Memory B cell (primary cell): ENCODE measurements at regions not wholly inside any gene's neighbourhood (a gene's known extent, or its start where the extent isn't known, plus 50 kb on each side); places are given as distances from the start of the nearest gene placed in this dataset.
"Not testable (repeated sequence)": the region's sequence is repeated elsewhere in the genome, so short reads cannot be mapped to it uniquely, and the experiment has no call there.

Experiments
- ATAC-seq: fragments of 150-1000 bp; cut with Tn5 transposase; 2 replicates; pipeline ENCODE4 v1.10.0; 2021; ENCODE audit warnings: low read depth, mild to moderate bottlenecking, moderate library complexity
- DNase-seq, 2 donors: peaks; one replicate each; pipeline ENCODE4 v3.0.0; 2022; ENCODE audit warnings: low spot score in 2 of 2
- H3K27ac Mint-ChIP-seq: one replicate; pipeline ENCODE4 v1.8.0; 2022; ENCODE audit warnings: mild to moderate bottlenecking, moderate library complexity, mixed read lengths
- H3K27me3 Mint-ChIP-seq: one replicate; pipeline ENCODE4 v1.8.0; 2022; ENCODE audit warnings: mixed read lengths
- H3K36me3 Mint-ChIP-seq: one replicate; pipeline ENCODE4 v1.8.0; 2022; ENCODE audit warnings: mild to moderate bottlenecking, mixed read lengths
- H3K4me1 Mint-ChIP-seq: one replicate; pipeline ENCODE4 v1.8.0; 2022; ENCODE audit warnings: mixed read lengths
- H3K4me3 Mint-ChIP-seq: one replicate; pipeline ENCODE4 v1.8.0; 2022; ENCODE audit warnings: mild to moderate bottlenecking, moderate library complexity, mixed read lengths
- H3K9me3 Mint-ChIP-seq: one replicate; pipeline ENCODE4 v1.8.0; 2022; ENCODE audit warnings: mixed read lengths

DNA sequence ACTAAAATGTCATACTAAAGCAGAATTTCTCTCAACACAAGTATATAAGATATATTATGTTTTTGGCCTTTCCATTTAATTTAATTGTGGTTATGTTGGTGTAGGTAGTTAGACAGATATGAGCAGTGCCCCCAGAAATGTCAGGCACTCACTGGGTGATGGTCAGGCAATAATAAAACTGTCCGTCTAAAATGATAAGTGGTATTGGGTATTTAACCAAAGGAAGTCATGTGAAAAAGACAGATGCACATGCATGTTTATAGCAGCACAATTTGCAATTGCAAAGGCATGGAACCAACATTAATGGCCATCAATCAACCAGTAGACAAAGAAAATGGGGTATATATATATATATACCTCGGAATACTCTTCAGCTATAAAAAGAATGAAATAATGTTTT is 936.6 kb upstream of the SLC39A10 start:
- H3K4me1 Mint-ChIP-seq = no peaks in the 10 kb centered on the region
- DNase-seq (no peak), ATAC-seq (no peak)
- peaks cover 1% of the 10 kb centered on the region for H3K9me3 Mint-ChIP-seq
- no peaks in the 10 kb centered on the region for H3K27me3 Mint-ChIP-seq
- H3K36me3 Mint-ChIP-seq = no peaks in the 10 kb centered on the region
- no peak overlapping the region for H3K4me3 Mint-ChIP-seq
- H3K27ac Mint-ChIP-seq = no peak overlapping the region

DNA sequence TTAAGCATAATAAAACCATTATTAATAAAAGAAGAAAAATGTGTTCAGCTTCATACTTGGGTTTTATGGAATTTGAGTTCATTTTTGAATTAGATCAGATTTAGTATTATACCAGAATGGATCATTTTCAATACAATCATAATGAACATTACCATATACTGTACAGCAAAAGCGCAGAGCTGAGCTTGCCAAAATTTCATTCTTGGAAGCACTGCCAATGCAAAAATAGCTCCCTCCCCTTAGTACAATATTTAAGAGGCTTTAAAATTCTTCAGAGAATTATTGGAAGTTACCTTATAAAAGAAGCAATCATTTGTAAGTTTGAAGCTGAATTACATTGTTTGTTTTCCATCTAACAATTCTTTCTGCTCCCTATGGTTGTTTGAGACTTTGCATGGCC is 938.1 kb upstream of the SLC39A10 start:
- no peak for ATAC-seq
- Mint-ChIP-seq H3K36me3 (no peaks in the 10 kb centered on the region), H3K9me3 (peaks cover 1% of the 10 kb centered on the region)

DNA sequence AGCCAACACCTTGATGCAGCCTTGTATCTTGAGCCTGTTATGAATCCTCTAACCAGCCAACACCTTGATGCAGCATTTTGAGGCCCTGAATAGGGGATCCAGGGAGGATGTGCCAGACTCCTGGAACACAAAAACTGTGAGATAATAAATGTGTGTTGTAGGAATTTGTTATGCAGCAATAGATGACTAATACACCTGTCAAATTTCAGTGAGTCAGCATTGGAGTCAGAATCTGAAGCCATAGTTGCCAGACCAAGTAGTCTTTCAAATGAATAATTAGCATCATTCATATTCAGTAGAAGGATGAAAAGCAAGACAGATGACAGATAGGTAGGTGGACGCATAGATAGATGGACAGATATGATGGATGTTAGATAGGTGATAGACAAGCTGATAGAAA is 942.5 kb upstream of the SLC39A10 start:
- no peaks in the 10 kb centered on the region for H3K36me3 Mint-ChIP-seq
- H3K4me3 Mint-ChIP-seq = no peak overlapping the region
- no peaks in the 10 kb centered on the region for H3K9me3 Mint-ChIP-seq
- H3K4me1 Mint-ChIP-seq = no peaks in the 10 kb centered on the region
- no peak overlapping the region for H3K27ac Mint-ChIP-seq
- peaks cover 2% of the 10 kb centered on the region for H3K27me3 Mint-ChIP-seq
- ATAC-seq (no peak), DNase-seq (no peak)

More for the DNA sequence above, 938.1 kb upstream of the SLC39A10 start:
- Mint-ChIP-seq H3K27me3 (peaks cover 2% of the 10 kb centered on the region), H3K4me1 (no peaks in the 10 kb centered on the region), H3K27ac (no peak overlapping the region), H3K4me3 (no peak overlapping the region)
- DNase-seq = no peak

DNA sequence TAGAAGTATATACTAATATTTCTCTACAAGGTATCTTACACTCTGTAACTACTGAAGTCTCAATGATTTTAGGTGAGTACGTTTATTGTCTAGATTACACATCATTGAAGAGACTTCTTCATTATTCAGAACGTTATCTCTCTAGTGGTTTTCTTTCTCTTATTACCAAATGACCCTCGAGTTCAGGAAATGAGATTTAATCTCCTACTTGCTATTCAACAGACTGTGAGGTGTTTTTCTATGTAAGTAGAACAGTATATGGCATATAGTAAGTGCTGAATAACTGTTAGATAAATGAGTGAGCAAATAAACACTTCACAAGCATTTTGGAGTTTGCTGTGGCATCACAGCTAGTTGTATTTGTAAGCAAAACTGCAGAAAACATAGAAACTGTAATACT is 947.2 kb upstream of the SLC39A10 start:
- H3K27me3 Mint-ChIP-seq = peaks cover 2% of the 10 kb centered on the region
- H3K4me3 Mint-ChIP-seq = no peak overlapping the region
- no peaks in the 10 kb centered on the region for H3K4me1 Mint-ChIP-seq
- H3K27ac Mint-ChIP-seq = no peak overlapping the region
- DNase-seq (no peak), ATAC-seq (no peak)
- no peaks in the 10 kb centered on the region for H3K36me3 Mint-ChIP-seq
- H3K9me3 Mint-ChIP-seq = no peaks in the 10 kb centered on the region

DNA sequence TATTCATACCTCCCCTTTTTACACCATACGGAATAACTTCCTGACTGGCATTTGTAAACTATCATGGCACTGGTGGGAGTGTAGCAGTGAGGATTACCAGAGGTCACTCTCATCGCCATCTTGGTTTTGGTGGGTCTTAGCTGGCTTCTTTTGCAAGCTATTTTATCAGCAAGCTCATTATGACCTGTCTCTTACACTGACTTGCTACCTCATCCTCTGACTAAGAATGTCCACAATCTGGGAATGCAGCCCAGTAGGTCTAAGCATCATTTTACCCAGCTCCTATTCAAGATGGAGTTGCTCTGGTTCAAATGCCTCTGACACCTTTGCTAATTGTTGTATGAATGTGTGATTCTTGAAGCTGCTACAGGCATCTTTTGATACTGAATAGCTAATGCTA is 950.8 kb upstream of the SLC39A10 start:
- no peak overlapping the region for H3K27ac Mint-ChIP-seq

DNA sequence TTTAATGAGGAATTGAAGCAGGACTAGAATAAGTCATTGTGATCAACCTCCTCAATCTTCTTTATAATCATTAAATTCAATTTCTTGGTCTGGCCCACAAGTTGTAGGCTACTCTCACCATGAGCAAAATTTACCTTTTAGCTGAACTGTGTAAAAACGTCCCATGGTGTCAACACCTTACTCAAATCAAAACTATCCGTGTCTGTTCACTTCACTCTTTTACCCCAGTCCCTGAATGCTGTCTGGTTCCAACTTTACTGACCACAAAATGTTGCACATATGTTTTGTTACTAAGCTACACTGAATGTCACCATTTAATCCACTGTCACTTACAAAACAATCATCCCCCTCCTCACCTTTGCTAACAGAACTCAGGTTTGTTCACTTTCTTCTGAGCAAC is 951.6 kb upstream of the SLC39A10 start:
- Mint-ChIP-seq H3K36me3 (no peaks in the 10 kb centered on the region), H3K4me3 (no peak overlapping the region), H3K4me1 (no peaks in the 10 kb centered on the region), H3K27me3 (no peaks in the 10 kb centered on the region), H3K9me3 (no peaks in the 10 kb centered on the region), H3K27ac (no peak overlapping the region)
- ATAC-seq (no peak), DNase-seq (no peak)

More for the DNA sequence above, 950.8 kb upstream of the SLC39A10 start:
- ATAC-seq (no peak), DNase-seq (no peak)
- no peaks in the 10 kb centered on the region for H3K9me3 Mint-ChIP-seq
- H3K4me1 Mint-ChIP-seq = no peaks in the 10 kb centered on the region
- H3K27me3 Mint-ChIP-seq = no peaks in the 10 kb centered on the region
- no peaks in the 10 kb centered on the region for H3K36me3 Mint-ChIP-seq
- H3K4me3 Mint-ChIP-seq = no peak overlapping the region

DNA sequence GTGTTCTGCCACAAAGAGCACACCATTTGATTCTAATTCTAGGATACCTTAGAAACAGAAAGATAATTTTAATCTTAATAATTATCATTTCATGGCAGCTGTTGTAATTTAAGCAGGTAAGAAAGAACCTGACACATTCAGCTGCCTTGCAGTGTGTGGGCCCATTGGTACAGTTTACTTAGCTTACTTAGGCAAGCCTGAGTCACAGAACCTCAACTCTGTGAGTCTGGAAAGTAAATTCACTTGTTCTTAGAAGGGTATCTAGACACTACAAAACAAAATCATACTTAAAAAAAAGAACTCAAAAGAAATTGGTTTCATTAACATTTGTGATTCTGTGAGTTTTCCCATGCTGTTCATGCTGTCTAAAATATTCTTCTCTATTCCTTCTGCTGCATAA is 956.3 kb upstream of the SLC39A10 start:
- no peaks in the 10 kb centered on the region for H3K27me3 Mint-ChIP-seq
- no peaks in the 10 kb centered on the region for H3K9me3 Mint-ChIP-seq
- DNase-seq (no peak), ATAC-seq (no peak)
- H3K4me1 Mint-ChIP-seq = no peaks in the 10 kb centered on the region
- no peak overlapping the region for H3K27ac Mint-ChIP-seq
- no peak overlapping the region for H3K4me3 Mint-ChIP-seq
- H3K36me3 Mint-ChIP-seq = no peaks in the 10 kb centered on the region

DNA sequence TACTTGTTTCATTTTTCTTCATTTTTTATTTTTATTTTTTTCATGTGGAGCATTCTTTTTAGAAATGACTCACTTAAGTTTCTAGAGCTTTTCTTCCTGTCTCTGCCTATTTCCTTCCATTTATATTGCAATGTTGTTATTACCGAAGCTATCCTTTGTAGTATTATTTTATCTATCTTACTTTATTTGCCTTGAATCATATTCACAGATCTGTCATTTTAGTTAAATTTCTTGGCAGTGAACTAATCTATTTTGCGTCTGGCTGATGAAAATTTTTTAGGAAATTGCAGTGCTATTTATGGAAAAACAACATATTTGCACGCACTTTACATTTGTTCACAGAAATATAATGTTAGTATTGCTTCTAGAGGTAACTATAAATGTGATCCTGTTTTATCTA is 956.9 kb upstream of the SLC39A10 start:
- Mint-ChIP-seq H3K27me3 (no peaks in the 10 kb centered on the region), H3K4me1 (no peaks in the 10 kb centered on the region), H3K9me3 (no peaks in the 10 kb centered on the region), H3K27ac (no peak overlapping the region), H3K36me3 (no peaks in the 10 kb centered on the region), H3K4me3 (no peak overlapping the region)
- ATAC-seq (no peak), DNase-seq (no peak)

DNA sequence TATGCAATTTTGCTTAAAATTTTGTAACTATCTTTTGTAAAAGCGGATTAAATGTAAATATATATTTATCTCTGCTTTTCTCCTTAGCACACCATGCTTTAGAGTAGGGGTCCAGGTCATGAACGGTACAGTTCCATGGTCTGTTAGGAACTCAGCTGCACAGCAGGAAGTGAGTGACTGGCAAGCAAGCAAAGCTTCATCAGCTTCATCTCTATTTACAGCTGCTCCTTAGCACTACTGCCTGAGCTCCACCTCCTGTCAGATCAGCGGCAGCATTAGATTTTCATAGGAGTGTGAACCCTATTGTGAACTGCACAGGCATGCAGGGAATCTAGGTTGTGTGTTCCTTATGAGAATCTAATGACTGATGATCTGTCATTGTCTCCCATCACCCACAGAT is 959.0 kb upstream of the SLC39A10 start:
- Mint-ChIP-seq H3K4me3 (no peak overlapping the region), H3K9me3 (no peaks in the 10 kb centered on the region), H3K36me3 (no peaks in the 10 kb centered on the region), H3K27me3 (no peaks in the 10 kb centered on the region), H3K4me1 (no peaks in the 10 kb centered on the region), H3K27ac (no peak overlapping the region)
- DNase-seq (no peak), ATAC-seq (no peak)

DNA sequence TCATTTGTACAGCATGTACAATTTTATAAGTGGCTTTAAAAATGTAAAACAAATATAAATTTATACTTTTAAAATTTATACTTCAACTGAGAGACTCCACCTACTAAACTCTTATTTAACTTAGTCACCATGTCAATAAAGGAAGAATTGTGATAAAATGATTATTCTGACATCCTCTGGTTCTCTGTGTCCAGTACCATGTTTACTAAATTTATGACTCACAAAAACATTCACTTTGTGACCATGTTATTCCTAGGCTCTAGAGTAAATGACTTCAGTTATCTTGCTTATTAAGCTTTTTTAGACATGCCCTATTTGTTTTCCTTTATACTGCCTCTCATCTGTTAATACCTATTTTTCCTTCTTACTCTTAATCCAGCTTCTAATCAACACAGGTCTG is 959.6 kb upstream of the SLC39A10 start:
- DNase-seq = no peak

DNA sequence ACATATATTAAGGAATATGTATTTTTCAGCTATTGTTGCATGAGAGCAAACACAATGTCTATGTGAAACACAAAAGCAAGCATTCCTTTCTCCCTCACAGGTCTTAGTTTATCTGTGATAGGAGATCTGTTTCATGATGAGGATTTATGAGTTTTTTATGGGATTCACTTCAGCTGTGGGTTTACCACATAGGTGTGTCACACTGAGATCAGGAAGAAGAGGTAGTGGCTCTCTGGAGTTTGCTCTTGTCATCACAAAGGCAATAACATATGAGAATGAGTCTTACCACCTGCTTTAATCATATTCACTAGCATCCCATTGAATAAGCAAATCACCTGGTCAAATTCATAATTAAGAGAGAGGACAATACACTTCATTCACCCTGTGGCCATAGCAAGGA is 960.3 kb upstream of the SLC39A10 start:
- Mint-ChIP-seq H3K27me3 (no peaks in the 10 kb centered on the region), H3K4me3 (no peak overlapping the region), H3K4me1 (no peaks in the 10 kb centered on the region), H3K27ac (no peak overlapping the region), H3K9me3 (peaks cover 2% of the 10 kb centered on the region), H3K36me3 (no peaks in the 10 kb centered on the region)
- DNase-seq (no peak), ATAC-seq (no peak)

More for the DNA sequence above, 959.6 kb upstream of the SLC39A10 start:
- Mint-ChIP-seq H3K4me1 (no peaks in the 10 kb centered on the region), H3K36me3 (no peaks in the 10 kb centered on the region), H3K4me3 (no peak overlapping the region), H3K27ac (no peak overlapping the region), H3K27me3 (no peaks in the 10 kb centered on the region), H3K9me3 (no peaks in the 10 kb centered on the region)
- no peak for ATAC-seq

DNA sequence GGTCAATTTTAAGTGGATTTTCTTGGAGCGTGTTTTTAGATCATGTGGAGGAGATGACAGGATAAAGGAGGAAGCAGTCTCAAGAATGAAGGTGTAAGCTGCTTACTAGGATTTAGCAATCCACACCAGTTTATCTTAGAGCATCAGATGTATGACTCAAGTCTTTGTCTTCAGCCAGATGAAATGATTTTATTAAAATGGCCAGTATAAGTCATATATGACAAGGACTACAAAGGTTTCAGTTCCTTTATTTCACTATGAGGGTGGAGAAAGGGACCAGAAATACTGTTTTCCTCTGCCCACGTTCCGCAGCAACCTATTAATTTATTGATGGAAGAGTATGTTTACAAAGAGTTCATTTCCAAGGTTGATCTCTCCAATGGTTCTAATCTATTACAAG is 970.5 kb upstream of the SLC39A10 start:
- Mint-ChIP-seq H3K9me3 (no peaks in the 10 kb centered on the region), H3K4me3 (no peak overlapping the region), H3K27ac (no peak overlapping the region), H3K27me3 (no peaks in the 10 kb centered on the region), H3K36me3 (no peaks in the 10 kb centered on the region), H3K4me1 (no peaks in the 10 kb centered on the region)
- ATAC-seq = no peak
- DNase-seq = no peak

DNA sequence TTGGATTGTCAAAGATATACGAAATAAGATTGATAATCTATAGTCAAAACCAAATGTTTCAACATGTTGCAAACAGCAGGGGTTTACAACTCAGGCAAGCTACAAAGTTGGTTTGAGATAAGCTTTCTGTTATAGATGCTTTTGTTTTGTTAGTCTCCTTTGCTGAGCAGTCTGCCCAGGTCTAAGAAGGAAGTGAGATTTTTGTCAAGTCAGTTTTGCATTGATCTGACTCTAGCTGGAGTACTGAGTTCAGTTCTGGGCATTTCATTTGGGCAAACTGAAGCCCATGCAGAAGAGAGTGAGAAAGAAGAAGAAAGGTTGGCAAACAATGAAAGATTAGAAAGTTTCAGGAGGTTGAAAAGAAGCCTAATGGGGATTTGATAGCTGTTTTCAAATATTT is 983.0 kb upstream of the SLC39A10 start:
- Mint-ChIP-seq H3K27me3 (peaks cover 2% of the 10 kb centered on the region), H3K36me3 (no peaks in the 10 kb centered on the region), H3K4me1 (no peaks in the 10 kb centered on the region), H3K4me3 (no peak overlapping the region), H3K27ac (no peak overlapping the region), H3K9me3 (no peaks in the 10 kb centered on the region)
- ATAC-seq (no peak), DNase-seq (no peak)

DNA sequence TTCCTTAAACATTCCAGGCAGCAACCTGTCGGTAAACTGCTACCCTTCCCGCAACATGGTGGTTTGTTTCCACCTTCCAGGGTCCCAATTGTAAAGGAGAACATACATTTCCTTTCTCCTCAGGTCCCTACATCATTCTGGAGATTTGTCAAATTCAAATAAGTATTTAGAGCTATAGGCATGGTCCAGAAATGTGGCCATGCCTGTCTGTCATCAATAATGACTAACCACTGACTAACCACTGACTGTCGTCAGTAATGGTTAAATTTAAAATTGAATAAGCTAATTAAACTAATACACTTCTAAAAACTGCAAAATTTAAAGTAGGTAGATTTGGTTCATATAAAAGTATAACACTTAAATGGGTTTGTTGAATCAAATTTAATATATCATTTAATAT is 984.0 kb upstream of the SLC39A10 start:
- ATAC-seq = no peak
- no peaks in the 10 kb centered on the region for H3K36me3 Mint-ChIP-seq
- H3K4me3 Mint-ChIP-seq = no peak overlapping the region
- no peak overlapping the region for H3K27ac Mint-ChIP-seq
- DNase-seq = no peak
- no peaks in the 10 kb centered on the region for H3K9me3 Mint-ChIP-seq
- H3K27me3 Mint-ChIP-seq = peaks cover 4% of the 10 kb centered on the region
- H3K4me1 Mint-ChIP-seq = no peaks in the 10 kb centered on the region

DNA sequence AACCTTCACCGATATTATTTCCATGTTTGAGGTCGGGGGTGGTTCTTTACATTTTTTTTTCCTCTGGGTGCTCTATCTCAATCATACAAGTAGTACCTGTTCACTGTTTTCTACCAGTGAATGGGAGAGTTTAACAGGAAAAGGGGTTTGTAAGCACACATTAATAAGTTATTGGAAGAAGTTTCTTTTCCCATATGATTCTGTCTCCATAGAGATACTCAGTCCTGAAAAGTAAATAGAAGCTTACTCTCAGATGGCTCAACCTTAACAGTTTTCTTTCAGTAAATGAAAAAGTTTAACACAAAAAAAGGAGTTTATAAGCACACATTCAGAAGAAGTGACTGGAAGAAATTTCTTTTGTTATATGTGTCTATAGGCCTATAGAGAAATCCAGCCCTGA is 995.6 kb upstream of the SLC39A10 start:
- H3K4me1 Mint-ChIP-seq = no peaks in the 10 kb centered on the region

DNA sequence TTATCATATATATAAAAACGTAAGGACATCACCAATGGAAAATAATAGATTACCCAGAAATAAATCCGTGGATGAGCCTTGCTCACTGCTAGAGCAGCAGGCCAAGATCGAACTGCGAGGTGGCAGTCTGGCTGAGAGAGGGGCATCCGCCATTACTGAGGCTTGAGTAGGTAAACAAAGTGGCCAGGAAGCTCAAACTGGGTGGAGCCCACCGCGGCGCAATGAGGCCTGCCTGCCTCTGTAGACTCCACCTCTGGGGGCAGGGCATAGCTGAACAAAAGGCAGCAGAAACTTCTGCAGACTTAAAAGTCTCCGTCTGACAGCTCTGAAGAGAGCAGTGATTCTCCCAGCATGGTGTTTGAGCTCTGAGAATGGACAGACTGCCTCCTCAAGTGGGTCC is 1018.0 kb upstream of the SLC39A10 start:
- H3K27me3 Mint-ChIP-seq, H3K27ac Mint-ChIP-seq, H3K9me3 Mint-ChIP-seq, H3K4me3 Mint-ChIP-seq, H3K4me1 Mint-ChIP-seq, H3K36me3 Mint-ChIP-seq, DNase-seq, ATAC-seq: not testable (repeated sequence)

More for the DNA sequence above, 995.6 kb upstream of the SLC39A10 start:
- Mint-ChIP-seq H3K27ac (no peak overlapping the region), H3K36me3 (no peaks in the 10 kb centered on the region), H3K27me3 (no peaks in the 10 kb centered on the region), H3K9me3 (no peaks in the 10 kb centered on the region), H3K4me3 (no peak overlapping the region)
- DNase-seq = no peak
- ATAC-seq = no peak
